C4-2B (cell line): ENCODE measurements at regions not wholly inside any gene's neighbourhood (a gene's known extent, or its start where the extent isn't known, plus 50 kb on each side); places are given as distances from the start of the nearest gene placed in this dataset.

Experiments
- CTCF ChIP-seq: fragments of 450-650 bp; conservative IDR thresholded peaks from 2 replicates; pipeline ENCODE4 v1.5.1; 2017; ENCODE audit warnings: mild to moderate bottlenecking
- ZFX ChIP-seq: fragments of 450-650 bp; IDR thresholded peaks from 2 replicates; pipeline ENCODE4 v1.6.1; 2017

DNA sequence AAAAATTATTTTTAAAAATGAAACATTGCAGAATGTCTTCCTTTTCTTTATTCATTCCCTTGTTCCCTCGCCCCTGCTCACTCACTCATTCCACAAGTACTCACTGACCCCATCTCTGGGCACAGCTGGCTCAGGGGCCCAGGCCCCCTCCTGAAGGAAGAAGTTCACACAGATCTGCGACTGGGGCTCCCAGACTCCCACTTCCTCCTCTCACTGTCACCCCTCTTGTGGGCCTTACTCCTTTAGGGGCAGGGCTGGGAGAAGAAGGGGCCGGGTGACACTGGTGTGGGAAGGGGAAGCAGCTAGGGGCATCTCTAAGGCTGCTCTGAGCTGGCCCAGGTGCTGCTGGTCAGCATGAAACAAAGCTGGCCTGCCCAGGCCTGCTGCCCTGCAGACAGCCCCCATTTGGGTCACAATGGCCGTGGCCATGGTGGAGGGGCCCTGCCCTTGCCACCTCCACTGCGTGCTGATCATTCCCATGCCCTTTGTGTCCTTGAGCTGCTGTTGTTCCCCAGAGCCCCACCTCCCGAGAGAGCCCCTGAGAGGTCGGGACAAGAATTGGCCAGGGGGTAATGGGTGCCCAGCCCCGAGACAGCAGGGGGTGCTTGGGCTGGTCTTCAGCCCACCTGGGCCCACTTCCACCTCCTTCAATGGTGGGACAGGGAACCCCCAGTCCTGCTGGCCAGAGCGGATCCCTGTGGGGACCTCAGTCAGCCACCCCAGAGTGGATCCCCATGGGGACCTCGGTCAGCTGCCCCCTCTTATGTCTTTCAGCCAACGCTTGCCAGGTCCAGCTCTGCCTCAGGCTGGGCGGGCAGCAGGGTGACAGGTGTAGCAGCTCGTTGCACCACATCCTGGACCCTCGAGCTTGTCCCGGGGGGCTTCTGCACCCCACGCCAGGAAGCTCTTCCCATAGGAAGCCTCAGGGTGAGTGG is 212.4 kb upstream of the C14orf180 start:
- TF ChIP-seq CTCF (no peak), ZFX (no peak)
